Glutamatergic neuron (in vitro differentiated cells): ENCODE measurements at regions not wholly inside any gene's neighbourhood (a gene's known extent, or its start where the extent isn't known, plus 50 kb on each side); places are given as distances from the start of the nearest gene placed in this dataset.

Experiments
- DNase-seq: peaks from one replicate; pipeline ENCODE4 v3.0.0; 2022
- H3K27ac Mint-ChIP-seq: one replicate; pipeline ENCODE4 v1.8.0; 2020; ENCODE audit warnings: mild to moderate bottlenecking, mixed read lengths, inconsistent platforms; ENCODE audit not compliant: unreplicated experiment
- H3K27me3 Mint-ChIP-seq: one replicate; pipeline ENCODE4 v1.8.0; 2020; ENCODE audit warnings: mild to moderate bottlenecking, moderate library complexity, mixed read lengths, inconsistent platforms; ENCODE audit not compliant: unreplicated experiment
- H3K36me3 Mint-ChIP-seq: one replicate; pipeline ENCODE4 v1.8.0; 2020; ENCODE audit warnings: mild to moderate bottlenecking, mixed read lengths, inconsistent platforms; ENCODE audit not compliant: unreplicated experiment
- H3K4me1 Mint-ChIP-seq: one replicate; pipeline ENCODE4 v1.8.0; 2020; ENCODE audit warnings: mild to moderate bottlenecking, low read depth, mixed read lengths, inconsistent platforms; ENCODE audit not compliant: unreplicated experiment
- H3K4me3 Mint-ChIP-seq: one replicate; pipeline ENCODE4 v1.8.0; 2020; ENCODE audit warnings: mild to moderate bottlenecking, mixed read lengths, inconsistent platforms; ENCODE audit not compliant: unreplicated experiment
- H3K9me3 Mint-ChIP-seq: one replicate; pipeline ENCODE4 v1.8.0; 2020; ENCODE audit warnings: mild to moderate bottlenecking, moderate library complexity, mixed read lengths, inconsistent platforms; ENCODE audit not compliant: unreplicated experiment
- CTCF ChIP-seq: fragments of 200-600 bp; sonication (generic); IDR thresholded peaks from one replicate; pipeline ENCODE4 v1.5.0; 2021; ENCODE audit not compliant: partially characterized antibody, unreplicated experiment

- no peaks in the 10 kb centered on the region for H3K27me3 Mint-ChIP-seq
Measured at GRCh38 chr15:29324746-29325145, 55.1 kb upstream of the NSMCE3 start.

GRCh38 chr15:29323557-29323956, 53.9 kb upstream of the NSMCE3 start:
- Mint-ChIP-seq H3K9me3 (peaks cover 7% of the 10 kb centered on the region), H3K36me3 (peaks cover 19% of the 10 kb centered on the region), H3K27me3 (no peaks in the 10 kb centered on the region), H3K4me1 (peaks cover 7% of the 10 kb centered on the region), H3K4me3 (no peak overlapping the region), H3K27ac (no peak overlapping the region)
- TF ChIP-seq CTCF, result no peak
- DNase-seq, result no peak

More at GRCh38 chr15:29324746-29325145, 55.1 kb upstream of the NSMCE3 start:
- DNase-seq, result no peak
- no peak overlapping the region for H3K27ac Mint-ChIP-seq
- H3K4me1 Mint-ChIP-seq, result peaks cover 7% of the 10 kb centered on the region
- peaks cover 19% of the 10 kb centered on the region for H3K36me3 Mint-ChIP-seq
- no peak overlapping the region for H3K4me3 Mint-ChIP-seq
- no peak for TF ChIP-seq CTCF
- H3K9me3 Mint-ChIP-seq, result peaks cover 7% of the 10 kb centered on the region

GRCh38 chr15:29322415-29322814, 52.8 kb upstream of the NSMCE3 start:
- DNase-seq, result no peak
- Mint-ChIP-seq H3K4me3 (no peak overlapping the region), H3K27ac (peak overlapping the region; percentile 5), H3K36me3 (peaks cover 19% of the 10 kb centered on the region), H3K27me3 (no peaks in the 10 kb centered on the region), H3K9me3 (peaks cover 7% of the 10 kb centered on the region), H3K4me1 (peaks cover 7% of the 10 kb centered on the region)
- no peak for TF ChIP-seq CTCF

- H3K4me1 Mint-ChIP-seq, result peaks cover 7% of the 10 kb centered on the region
- H3K36me3 Mint-ChIP-seq, result peaks cover 19% of the 10 kb centered on the region
- TF ChIP-seq CTCF, result no peak
- no peak for DNase-seq
- peaks cover 3% of the 10 kb centered on the region for H3K9me3 Mint-ChIP-seq
- no peak overlapping the region for H3K27ac Mint-ChIP-seq
- H3K4me3 Mint-ChIP-seq, result no peak overlapping the region
- H3K27me3 Mint-ChIP-seq, result no peaks in the 10 kb centered on the region
Measured at GRCh38 chr15:29320420-29320819, 50.8 kb upstream of the NSMCE3 start.

- no peaks in the 10 kb centered on the region for H3K27me3 Mint-ChIP-seq
- no peak for TF ChIP-seq CTCF
- no peak overlapping the region for H3K4me3 Mint-ChIP-seq
- H3K27ac Mint-ChIP-seq, result no peak overlapping the region
- H3K36me3 Mint-ChIP-seq, result peaks cover 19% of the 10 kb centered on the region
- no peak for DNase-seq
- peaks cover 7% of the 10 kb centered on the region for H3K4me1 Mint-ChIP-seq
- peaks cover 3% of the 10 kb centered on the region for H3K9me3 Mint-ChIP-seq
Measured at GRCh38 chr15:29319823-29320222, 50.2 kb upstream of the NSMCE3 start.
